SK-N-SH treated with all-trans-retinoic acid at 6 μM for 48 hours (cell line): ENCODE measurements at regions not wholly inside any gene's neighbourhood (a gene's known extent, or its start where the extent isn't known, plus 50 kb on each side); places are given as distances from the start of the nearest gene placed in this dataset.

Experiments used
- ISL1 ChIP-seq: fragments of 250-450 bp; sonication (Bioruptor Pico); IDR thresholded peaks from 2 replicates; pipeline ENCODE4 v2.1.2; 2022; ENCODE audit warnings: mild to moderate bottlenecking, moderate library complexity
- RARB ChIP-seq: fragments of 250-450 bp; sonication (Bioruptor Pico); IDR thresholded peaks from 2 replicates; pipeline ENCODE4 v1.8.0; 2021; ENCODE audit warnings: mild to moderate bottlenecking, moderate library complexity
- ZNF70 ChIP-seq: fragments of 450-650 bp; formaldehyde crosslinking; IDR thresholded peaks from 2 replicates; pipeline ENCODE4 v1.5.0; 2020; ENCODE audit warnings: mild to moderate bottlenecking, moderate library complexity
- TF ChIP-seq, protein P1 (sequence below): fragments of 250-450 bp; sonication (Bioruptor Pico); IDR thresholded peaks from 2 replicates; pipeline ENCODE4 v1.8.0; 2020; ENCODE audit warnings: mild to moderate bottlenecking, moderate library complexity, borderline replicate concordance

DNA sequence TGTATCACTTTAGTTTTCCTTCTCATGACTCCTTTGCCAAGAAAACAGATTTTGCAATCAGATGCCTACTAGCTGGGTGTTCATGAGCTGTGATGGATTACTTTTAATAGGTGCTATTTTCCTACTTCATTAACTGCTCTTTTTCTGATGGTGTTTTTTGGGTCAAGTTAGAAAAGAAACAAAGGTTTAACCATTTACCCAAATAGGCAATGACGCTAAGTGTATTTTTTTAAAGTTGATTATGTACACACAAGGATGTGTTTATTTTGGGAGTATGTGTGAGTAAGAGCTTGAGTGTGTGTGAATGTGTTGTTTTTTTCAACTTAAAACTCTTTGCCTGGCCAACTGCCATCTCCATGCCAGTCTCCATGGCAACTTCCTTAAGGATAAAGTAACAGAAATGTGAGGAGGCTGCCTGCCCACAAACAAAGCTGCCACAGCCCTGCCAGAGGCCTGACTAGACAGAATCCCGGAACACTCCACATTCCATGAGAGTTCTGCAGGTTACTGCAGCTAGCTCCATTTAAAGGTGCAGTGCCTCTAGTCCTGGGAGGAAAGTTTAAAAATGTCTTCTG is 215.6 kb upstream of the RBMS3 start:
- TF ChIP-seq RARB (CRISPR knock-in tag), result no peak
- TF ChIP-seq ZNF70 (CRISPR knock-in tag), result no peak
- TF ChIP-seq, protein P1, sequence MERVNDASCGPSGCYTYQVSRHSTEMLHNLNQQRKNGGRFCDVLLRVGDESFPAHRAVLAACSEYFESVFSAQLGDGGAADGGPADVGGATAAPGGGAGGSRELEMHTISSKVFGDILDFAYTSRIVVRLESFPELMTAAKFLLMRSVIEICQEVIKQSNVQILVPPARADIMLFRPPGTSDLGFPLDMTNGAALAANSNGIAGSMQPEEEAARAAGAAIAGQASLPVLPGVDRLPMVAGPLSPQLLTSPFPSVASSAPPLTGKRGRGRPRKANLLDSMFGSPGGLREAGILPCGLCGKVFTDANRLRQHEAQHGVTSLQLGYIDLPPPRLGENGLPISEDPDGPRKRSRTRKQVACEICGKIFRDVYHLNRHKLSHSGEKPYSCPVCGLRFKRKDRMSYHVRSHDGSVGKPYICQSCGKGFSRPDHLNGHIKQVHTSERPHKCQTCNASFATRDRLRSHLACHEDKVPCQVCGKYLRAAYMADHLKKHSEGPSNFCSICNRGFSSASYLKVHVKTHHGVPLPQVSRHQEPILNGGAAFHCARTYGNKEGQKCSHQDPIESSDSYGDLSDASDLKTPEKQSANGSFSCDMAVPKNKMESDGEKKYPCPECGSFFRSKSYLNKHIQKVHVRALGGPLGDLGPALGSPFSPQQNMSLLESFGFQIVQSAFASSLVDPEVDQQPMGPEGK, result no peak
- TF ChIP-seq ISL1 (CRISPR knock-in tag), result peak; percentile 60
